ENCODE measurements at regions not wholly inside any gene's neighbourhood (a gene's known extent, or its start where the extent isn't known, plus 50 kb on each side); places are given as distances from the start of the nearest gene placed in this dataset.
A peak's percentile ranks its signal among the peaks of the same experiment; 100 is the strongest.
"Not testable (repeated sequence)": the region's sequence is repeated elsewhere in the genome, so short reads cannot be mapped to it uniquely, and the experiment has no call there.

DNA sequence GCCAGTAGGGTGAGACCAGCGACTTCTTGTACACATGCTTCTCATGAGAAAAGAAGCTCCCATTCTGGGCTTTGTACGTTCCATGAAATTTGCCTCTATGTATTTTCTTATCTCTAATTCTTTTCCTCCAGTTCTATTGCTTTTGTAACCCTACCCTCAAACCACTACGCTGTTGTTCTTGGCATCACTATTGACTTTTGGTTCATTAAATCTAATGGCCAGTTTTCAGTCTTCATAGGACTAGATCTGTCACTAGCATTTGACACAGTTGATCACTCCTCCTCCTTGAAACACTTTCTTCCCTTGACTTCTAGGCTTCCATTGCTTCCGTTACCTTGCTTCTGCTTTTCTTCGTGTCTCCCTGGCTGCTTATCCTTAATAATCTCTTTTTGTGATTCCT, 121.7 kb upstream of the GOLGA6L4 start:
- intact Hi-C loops (cut with micrococcal nuclease): no loop called here
- no peak for DNase-seq (ENCODE audit: unreplicated experiment)
- no peaks in the 10 kb centered on the region for H3K27me3 Mint-ChIP-seq (ENCODE audit: insufficient read depth, unreplicated experiment)
- POLR2A ChIA-PET: no interaction called here
- no peak overlapping the region for H3K4me3 Mint-ChIP-seq (ENCODE audit: unreplicated experiment)
- CTCF ChIA-PET: no interaction called here
- H3K36me3 Mint-ChIP-seq (ENCODE audit: insufficient read depth, unreplicated experiment): peaks cover 6% of the 10 kb centered on the region
- H3K27ac Mint-ChIP-seq (ENCODE audit: low read depth, unreplicated experiment): no peak overlapping the region
- H3K4me1 Mint-ChIP-seq (ENCODE audit: insufficient read depth, unreplicated experiment): peaks cover 6% of the 10 kb centered on the region
- peaks cover 5% of the 10 kb centered on the region for H3K9me3 Mint-ChIP-seq (ENCODE audit: unreplicated experiment)
- no TSS peak for BruUV-seq (replicated peaks)
- TF ChIP-seq, protein P1, sequence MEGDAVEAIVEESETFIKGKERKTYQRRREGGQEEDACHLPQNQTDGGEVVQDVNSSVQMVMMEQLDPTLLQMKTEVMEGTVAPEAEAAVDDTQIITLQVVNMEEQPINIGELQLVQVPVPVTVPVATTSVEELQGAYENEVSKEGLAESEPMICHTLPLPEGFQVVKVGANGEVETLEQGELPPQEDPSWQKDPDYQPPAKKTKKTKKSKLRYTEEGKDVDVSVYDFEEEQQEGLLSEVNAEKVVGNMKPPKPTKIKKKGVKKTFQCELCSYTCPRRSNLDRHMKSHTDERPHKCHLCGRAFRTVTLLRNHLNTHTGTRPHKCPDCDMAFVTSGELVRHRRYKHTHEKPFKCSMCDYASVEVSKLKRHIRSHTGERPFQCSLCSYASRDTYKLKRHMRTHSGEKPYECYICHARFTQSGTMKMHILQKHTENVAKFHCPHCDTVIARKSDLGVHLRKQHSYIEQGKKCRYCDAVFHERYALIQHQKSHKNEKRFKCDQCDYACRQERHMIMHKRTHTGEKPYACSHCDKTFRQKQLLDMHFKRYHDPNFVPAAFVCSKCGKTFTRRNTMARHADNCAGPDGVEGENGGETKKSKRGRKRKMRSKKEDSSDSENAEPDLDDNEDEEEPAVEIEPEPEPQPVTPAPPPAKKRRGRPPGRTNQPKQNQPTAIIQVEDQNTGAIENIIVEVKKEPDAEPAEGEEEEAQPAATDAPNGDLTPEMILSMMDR (IDR thresholded peaks at IDR 0.05; ENCODE audit: unreplicated experiment): no peak

DNA sequence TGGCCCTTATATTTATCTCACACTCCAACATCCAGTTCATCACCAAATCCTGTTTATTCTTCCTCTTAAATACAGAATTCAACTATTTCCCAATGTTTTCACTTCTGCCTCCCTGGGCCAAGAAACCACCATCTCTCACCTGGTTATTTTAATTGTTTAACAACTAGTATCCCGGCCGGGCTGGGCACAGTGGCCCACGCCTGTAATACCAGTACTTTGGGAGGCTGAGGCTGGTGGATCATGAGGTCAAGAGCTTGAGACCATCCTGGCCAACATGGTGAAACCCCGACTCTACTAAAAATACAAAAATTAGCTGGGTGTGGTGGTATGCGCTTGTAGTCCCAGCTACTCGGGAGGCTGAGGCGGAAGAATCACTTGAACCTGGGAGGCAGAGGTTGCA, 120.9 kb upstream of the GOLGA6L4 start:
- H3K36me3 Mint-ChIP-seq (ENCODE audit: insufficient read depth, unreplicated experiment); DNase-seq (ENCODE audit: unreplicated experiment); intact Hi-C loops (cut with micrococcal nuclease); H3K4me3 Mint-ChIP-seq (ENCODE audit: unreplicated experiment); H3K27me3 Mint-ChIP-seq (ENCODE audit: insufficient read depth, unreplicated experiment); BruUV-seq (replicated peaks); H3K9me3 Mint-ChIP-seq (ENCODE audit: unreplicated experiment); CTCF ChIA-PET; H3K27ac Mint-ChIP-seq (ENCODE audit: low read depth, unreplicated experiment); H3K4me1 Mint-ChIP-seq (ENCODE audit: insufficient read depth, unreplicated experiment): not testable (repeated sequence)
- POLR2A ChIA-PET: interaction anchor here (1.0 kb wide), 1 partner anchor 114 kb away, joined by 3 read pairs; no protein-coding TSS in a partner anchor

DNA sequence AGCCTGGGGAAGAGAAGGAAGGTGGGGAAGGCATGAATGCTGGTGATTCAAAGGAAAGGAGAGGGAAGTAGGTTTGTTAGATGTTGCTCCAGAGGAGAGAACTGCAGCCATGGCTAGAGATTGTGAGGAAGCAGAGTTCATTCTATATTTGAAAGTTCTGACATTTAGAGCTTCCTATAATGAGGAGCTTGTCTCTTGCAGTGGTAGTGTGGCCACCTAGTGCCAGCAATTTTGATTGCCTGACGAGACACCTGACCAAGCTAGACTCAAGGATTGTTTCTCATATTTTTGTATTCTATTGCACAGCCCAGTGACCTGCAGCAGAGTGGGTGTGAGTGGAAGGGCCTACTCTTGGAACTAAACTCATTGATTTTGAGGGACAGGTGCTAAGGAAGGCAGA, 116.2 kb upstream of the GOLGA6L4 start:
- intact Hi-C loops (cut with micrococcal nuclease); H3K4me3 Mint-ChIP-seq (ENCODE audit: unreplicated experiment); H3K27me3 Mint-ChIP-seq (ENCODE audit: insufficient read depth, unreplicated experiment); H3K27ac Mint-ChIP-seq (ENCODE audit: low read depth, unreplicated experiment); DNase-seq (ENCODE audit: unreplicated experiment); POLR2A ChIA-PET; CTCF ChIA-PET; H3K4me1 Mint-ChIP-seq (ENCODE audit: insufficient read depth, unreplicated experiment); BruUV-seq (replicated peaks); H3K9me3 Mint-ChIP-seq (ENCODE audit: unreplicated experiment); H3K36me3 Mint-ChIP-seq (ENCODE audit: insufficient read depth, unreplicated experiment): not testable (repeated sequence)

DNA sequence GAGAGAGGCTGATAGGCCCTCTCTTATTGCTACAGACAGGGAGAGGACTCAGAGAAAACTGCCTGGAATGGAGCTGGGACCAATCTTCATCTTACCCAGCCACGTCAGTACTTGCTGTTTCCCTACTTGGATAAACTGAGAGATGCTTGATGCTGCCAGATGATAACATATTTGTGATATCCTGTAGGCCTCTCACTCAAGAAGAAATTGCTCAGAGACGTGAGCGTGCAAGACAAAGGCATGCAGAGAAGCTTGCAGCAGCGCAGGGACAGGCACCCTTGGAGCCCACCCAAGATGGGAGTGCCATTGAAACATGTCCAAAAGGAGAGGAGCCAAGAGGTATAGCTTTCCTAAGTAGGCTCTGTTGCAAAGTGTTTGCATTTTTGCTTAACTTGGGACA, 114.7 kb upstream of the GOLGA6L4 start:
- BruUV-seq (replicated peaks); H3K36me3 Mint-ChIP-seq (ENCODE audit: insufficient read depth, unreplicated experiment); POLR2A ChIA-PET; H3K27me3 Mint-ChIP-seq (ENCODE audit: insufficient read depth, unreplicated experiment); intact Hi-C loops (cut with micrococcal nuclease); H3K4me3 Mint-ChIP-seq (ENCODE audit: unreplicated experiment); H3K4me1 Mint-ChIP-seq (ENCODE audit: insufficient read depth, unreplicated experiment); H3K9me3 Mint-ChIP-seq (ENCODE audit: unreplicated experiment); H3K27ac Mint-ChIP-seq (ENCODE audit: low read depth, unreplicated experiment): not testable (repeated sequence)
- DNase-seq (ENCODE audit: unreplicated experiment): peak; percentile 25
- CTCF ChIA-PET: interaction anchor here (0.7 kb wide), 1 partner anchor 27 kb away, joined by 4 read pairs; no protein-coding TSS in a partner anchor

DNA sequence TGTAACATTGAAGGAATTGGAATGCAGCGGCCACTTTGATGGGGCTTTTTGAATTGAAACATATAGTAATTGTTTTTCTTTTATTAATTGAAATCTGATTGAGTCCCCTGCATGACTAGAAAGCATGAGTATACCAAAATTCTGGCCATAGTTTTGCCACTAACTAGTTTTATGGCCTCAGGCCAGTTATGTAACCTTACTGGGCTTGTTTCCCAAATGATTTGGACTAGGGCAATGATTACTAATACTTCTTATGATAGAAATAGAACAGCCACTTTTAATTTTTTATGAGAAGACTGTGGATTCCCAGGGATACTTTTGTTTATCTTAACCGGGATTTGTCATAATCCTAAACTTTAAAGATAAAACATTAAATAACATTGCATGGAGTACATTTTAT, 106.9 kb upstream of the GOLGA6L4 start:
- H3K27ac Mint-ChIP-seq (ENCODE audit: low read depth, unreplicated experiment); BruUV-seq (replicated peaks); CTCF ChIA-PET; H3K4me3 Mint-ChIP-seq (ENCODE audit: unreplicated experiment); H3K27me3 Mint-ChIP-seq (ENCODE audit: insufficient read depth, unreplicated experiment); H3K9me3 Mint-ChIP-seq (ENCODE audit: unreplicated experiment); H3K36me3 Mint-ChIP-seq (ENCODE audit: insufficient read depth, unreplicated experiment); POLR2A ChIA-PET; intact Hi-C loops (cut with micrococcal nuclease); H3K4me1 Mint-ChIP-seq (ENCODE audit: insufficient read depth, unreplicated experiment): not testable (repeated sequence)
- DNase-seq (ENCODE audit: unreplicated experiment): peak; percentile 68

DNA sequence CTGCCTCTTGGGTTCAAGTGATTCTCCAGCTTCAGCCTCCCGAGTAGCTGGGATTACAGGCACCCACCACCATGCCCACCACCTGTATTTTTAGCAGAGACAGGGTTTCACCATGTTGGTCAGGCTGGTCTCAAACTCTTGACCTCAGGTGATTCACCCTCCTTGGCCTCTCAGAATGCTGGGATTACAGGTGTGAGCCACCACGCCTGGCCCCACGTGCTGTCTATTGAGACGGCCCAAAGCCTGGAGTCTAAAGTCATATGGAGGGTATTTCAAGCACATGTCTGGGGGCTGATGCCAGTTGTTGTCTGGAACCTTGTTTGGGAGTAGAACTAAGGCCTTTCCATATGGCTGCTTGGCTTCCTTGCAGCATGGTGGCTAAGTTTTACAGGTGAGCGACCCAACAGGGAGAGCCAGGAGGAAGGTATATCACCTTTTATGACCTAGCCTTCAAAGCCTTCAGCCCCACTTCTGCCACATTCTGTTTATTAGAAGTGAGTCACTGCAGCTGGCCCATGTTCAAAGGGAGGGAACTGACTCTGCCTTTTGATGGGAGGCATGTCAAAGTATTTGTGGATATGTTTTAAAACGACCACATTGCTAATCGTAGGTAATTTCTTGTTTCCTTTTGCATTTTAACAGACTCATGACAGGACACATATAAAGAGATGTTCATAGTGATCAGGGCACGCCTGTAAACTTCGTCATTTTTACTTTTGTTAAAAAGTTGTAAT, 105.3 kb upstream of the GOLGA6L4 start:
- intact Hi-C loops (cut with micrococcal nuclease); POLR2A ChIA-PET; CTCF ChIA-PET; H3K36me3 Mint-ChIP-seq (ENCODE audit: insufficient read depth, unreplicated experiment); BruUV-seq (replicated peaks); H3K4me1 Mint-ChIP-seq (ENCODE audit: insufficient read depth, unreplicated experiment); H3K9me3 Mint-ChIP-seq (ENCODE audit: unreplicated experiment); H3K4me3 Mint-ChIP-seq (ENCODE audit: unreplicated experiment); H3K27ac Mint-ChIP-seq (ENCODE audit: low read depth, unreplicated experiment); H3K27me3 Mint-ChIP-seq (ENCODE audit: insufficient read depth, unreplicated experiment): not testable (repeated sequence)
- DNase-seq (ENCODE audit: unreplicated experiment): peak; percentile 4

DNA sequence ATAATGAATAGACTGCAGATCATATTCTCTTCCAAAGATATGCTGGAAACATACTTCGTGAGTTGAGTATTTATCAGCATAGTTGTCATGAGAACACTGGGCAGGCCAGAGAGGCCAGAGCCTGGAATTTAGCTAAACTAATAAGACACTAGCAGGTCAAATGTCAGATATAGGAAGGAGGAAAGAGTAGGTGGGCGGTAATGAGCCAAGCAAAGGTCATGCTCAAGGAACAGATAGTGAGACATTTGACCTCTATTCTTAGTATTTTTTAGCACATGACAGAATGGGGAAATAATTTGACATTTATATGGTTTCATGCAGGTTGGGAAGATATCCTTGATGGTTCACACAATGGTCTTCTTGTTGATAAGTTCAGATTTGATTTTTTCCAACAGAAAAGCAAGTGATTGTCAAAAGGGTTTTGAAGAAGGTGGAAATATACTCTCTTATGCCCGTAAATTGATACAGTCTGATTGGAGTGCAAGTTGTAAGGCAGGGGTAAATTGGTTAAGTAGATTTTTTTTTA, 99.6 kb upstream of the GOLGA6L4 start:
- DNase-seq (ENCODE audit: unreplicated experiment); H3K27ac Mint-ChIP-seq (ENCODE audit: low read depth, unreplicated experiment); intact Hi-C loops (cut with micrococcal nuclease); BruUV-seq (replicated peaks); H3K36me3 Mint-ChIP-seq (ENCODE audit: insufficient read depth, unreplicated experiment); H3K27me3 Mint-ChIP-seq (ENCODE audit: insufficient read depth, unreplicated experiment); H3K4me1 Mint-ChIP-seq (ENCODE audit: insufficient read depth, unreplicated experiment); POLR2A ChIA-PET; H3K4me3 Mint-ChIP-seq (ENCODE audit: unreplicated experiment); H3K9me3 Mint-ChIP-seq (ENCODE audit: unreplicated experiment): not testable (repeated sequence)
- CTCF ChIA-PET: interaction anchor here (0.9 kb wide), 1 partner anchor 698 kb away, joined by 3 read pairs; no protein-coding TSS in a partner anchor
